ENCODE measurements at regions not wholly inside any gene's neighbourhood (a gene's known extent, or its start where the extent isn't known, plus 50 kb on each side); places are given as distances from the start of the nearest gene placed in this dataset.

GRCh38 chr1:184237588-184237987 is 149.2 kb upstream of the C1orf21 start:
- ChIA-PET CTCF (ENCODE audit: low intra/inter-chr PET ratio, low total read pairs) (no interaction called here), POLR2A (no interaction called here)
- no peaks in the 10 kb centered on the region for H3K36me3 ChIP-seq (replicated peaks in 1 of 2; ENCODE audit: control insufficient read depth in 1 of 2, insufficient read depth in 2 of 2, low read length in 2 of 2)
- DNase-seq (ENCODE audit: low spot score) (no peak), FAIRE-seq (no peak), ATAC-seq (no peak)
- no peak overlapping the region for H3K4me2 ChIP-seq (ENCODE audit: low read depth, low read length)
- in situ Hi-C loops (cut with HindIII; ENCODE audit: extremely low pct_ligation_motif_present, low pct_unique_long_range_greater_than_20kb) (no loop called here), intact Hi-C loops (cut with micrococcal nuclease; ENCODE audit: unreplicated experiment) (no loop called here)
- H3K9me3 ChIP-seq (ENCODE audit: low read length): no peaks in the 10 kb centered on the region
- no peak overlapping the region for H2AFZ ChIP-seq (ENCODE audit: low read length)
- no peak overlapping the region for H3K9ac ChIP-seq (ENCODE audit: insufficient read depth, low read depth, low read length)
- H3K4me3 ChIP-seq (replicated peaks in 1 of 3; ENCODE audit: insufficient read depth in 1 of 3, low read depth in 2 of 3, low read length in 3 of 3): no peak overlapping the region
- no TSS peak for BruUV-seq (replicated peaks)
- H3K79me2 ChIP-seq (ENCODE audit: insufficient read depth, low read length): no peaks in the 10 kb centered on the region
- H4K20me1 ChIP-seq (ENCODE audit: insufficient read depth, low read length): no peaks in the 10 kb centered on the region
- no peak for TF ChIP-seq ZNF605 (CRISPR knock-in tag; IDR thresholded peaks at IDR 0.05)
- no peak overlapping the region for H3K27ac ChIP-seq (ENCODE audit: extremely low read length, insufficient read depth, low read length)
- 10% methylated on average over 4 of the region's 4 CpGs for WGBS (ENCODE audit: low lambda C conversion rate)
- no peaks in the 10 kb centered on the region for H3K4me1 ChIP-seq (ENCODE audit: insufficient read depth, low read length)
- no peaks in the 10 kb centered on the region for H3K27me3 ChIP-seq (ENCODE audit: control insufficient read depth in 1 of 2, insufficient read depth in 2 of 2, low read length in 2 of 2)

DNA sequence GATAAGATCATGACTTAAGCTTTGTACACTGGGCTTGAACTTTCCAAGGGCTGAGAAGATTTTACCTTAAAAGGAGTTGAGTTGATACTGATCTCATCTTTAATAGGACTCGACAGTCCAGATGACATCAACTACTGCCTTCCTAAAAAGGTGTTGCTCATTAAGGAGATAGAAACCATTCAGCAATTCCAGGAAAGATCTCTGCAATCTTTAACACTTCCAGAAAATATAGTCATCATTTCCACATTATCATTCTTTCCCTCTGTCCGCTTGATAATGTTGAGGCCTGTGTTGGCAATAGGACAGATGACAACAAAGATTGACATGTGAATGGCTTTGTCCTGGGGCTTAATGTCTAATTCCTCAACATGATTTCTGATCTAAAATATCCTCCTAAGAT is 145.4 kb upstream of the C1orf21 start:
- in situ Hi-C loops (cut with HindIII; ENCODE audit: extremely low pct_ligation_motif_present, low pct_unique_long_range_greater_than_20kb) (no loop called here), intact Hi-C loops (cut with micrococcal nuclease; ENCODE audit: unreplicated experiment) (no loop called here)
- DNase-seq (ENCODE audit: low spot score) (no peak), FAIRE-seq (no peak), ATAC-seq (no peak)
- no peak overlapping the region for H2AFZ ChIP-seq (ENCODE audit: low read length)
- ChIA-PET POLR2A (no interaction called here), CTCF (ENCODE audit: low intra/inter-chr PET ratio, low total read pairs) (no interaction called here)
- no peaks in the 10 kb centered on the region for H4K20me1 ChIP-seq (ENCODE audit: insufficient read depth, low read length)
- BruUV-seq (replicated peaks): no TSS peak
- no peaks in the 10 kb centered on the region for H3K79me2 ChIP-seq (ENCODE audit: insufficient read depth, low read length)
- H3K9ac ChIP-seq (ENCODE audit: insufficient read depth, low read depth, low read length): no peak overlapping the region
- TF ChIP-seq ERF (CRISPR knock-in tag; IDR thresholded peaks at IDR 0.05) (no peak), CC2D1A (CRISPR knock-in tag; IDR thresholded peaks at IDR 0.05) (no peak), SP140L (CRISPR knock-in tag; IDR thresholded peaks at IDR 0.05; ENCODE audit: borderline replicate concordance) (no peak), MED13 (CRISPR knock-in tag; IDR thresholded peaks at IDR 0.05) (no peak), MBD4 (IDR thresholded peaks at IDR 0.05; ENCODE audit: borderline replicate concordance, low read length) (no peak), ZSCAN5A (CRISPR knock-in tag; IDR thresholded peaks at IDR 0.05; ENCODE audit: borderline replicate concordance) (no peak), ZNF674 (CRISPR knock-in tag; IDR thresholded peaks at IDR 0.05; ENCODE audit: low read depth) (no peak), PHF8 (CRISPR knock-in tag; IDR thresholded peaks at IDR 0.05) (no peak), KDM2A (CRISPR knock-in tag; IDR thresholded peaks at IDR 0.05; ENCODE audit: borderline replicate concordance, low read depth) (no peak), TBX3 (IDR thresholded peaks at IDR 0.05; ENCODE audit: borderline replicate concordance) (no peak), ZNF572 (CRISPR knock-in tag; IDR thresholded peaks at IDR 0.05) (no peak)
- TF ChIP-seq, protein P1, sequence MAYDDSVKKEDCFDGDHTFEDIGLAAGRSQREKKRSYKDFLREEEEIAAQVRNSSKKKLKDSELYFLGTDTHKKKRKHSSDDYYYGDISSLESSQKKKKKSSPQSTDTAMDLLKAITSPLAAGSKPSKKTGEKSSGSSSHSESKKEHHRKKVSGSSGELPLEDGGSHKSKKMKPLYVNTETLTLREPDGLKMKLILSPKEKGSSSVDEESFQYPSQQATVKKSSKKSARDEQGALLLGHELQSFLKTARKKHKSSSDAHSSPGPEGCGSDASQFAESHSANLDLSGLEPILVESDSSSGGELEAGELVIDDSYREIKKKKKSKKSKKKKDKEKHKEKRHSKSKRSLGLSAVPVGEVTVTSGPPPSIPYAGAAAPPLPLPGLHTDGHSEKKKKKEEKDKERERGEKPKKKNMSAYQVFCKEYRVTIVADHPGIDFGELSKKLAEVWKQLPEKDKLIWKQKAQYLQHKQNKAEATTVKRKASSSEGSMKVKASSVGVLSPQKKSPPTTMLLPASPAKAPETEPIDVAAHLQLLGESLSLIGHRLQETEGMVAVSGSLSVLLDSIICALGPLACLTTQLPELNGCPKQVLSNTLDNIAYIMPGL (CRISPR knock-in tag; IDR thresholded peaks at IDR 0.05; ENCODE audit: borderline replicate concordance in 1 of 2, low read depth in 1 of 2): no peak
- H3K27me3 ChIP-seq (ENCODE audit: control insufficient read depth in 1 of 2, insufficient read depth in 2 of 2, low read length in 2 of 2): no peaks in the 10 kb centered on the region
- no peaks in the 10 kb centered on the region for H3K4me1 ChIP-seq (ENCODE audit: insufficient read depth, low read length)
- H3K4me3 ChIP-seq (replicated peaks in 1 of 3; ENCODE audit: insufficient read depth in 1 of 3, low read depth in 2 of 3, low read length in 3 of 3): no peak overlapping the region
- no peaks in the 10 kb centered on the region for H3K36me3 ChIP-seq (replicated peaks in 1 of 2; ENCODE audit: control insufficient read depth in 1 of 2, insufficient read depth in 2 of 2, low read length in 2 of 2)
- no peak overlapping the region for H3K4me2 ChIP-seq (ENCODE audit: low read depth, low read length)
- 0% methylated on average over 2 of the region's 2 CpGs for WGBS (ENCODE audit: low lambda C conversion rate)
- H3K9me3 ChIP-seq (ENCODE audit: low read length): no peaks in the 10 kb centered on the region
- H3K27ac ChIP-seq (ENCODE audit: extremely low read length, insufficient read depth, low read length): no peak overlapping the region
